ENCODE measurements at regions not wholly inside any gene's neighbourhood (a gene's known extent, or its start where the extent isn't known, plus 50 kb on each side); places are given as distances from the start of the nearest gene placed in this dataset.

GRCh38 chr1:91575909-91576519, 75.4 kb downstream of the CDC7 start:
- TF ChIP-seq, protein P1, sequence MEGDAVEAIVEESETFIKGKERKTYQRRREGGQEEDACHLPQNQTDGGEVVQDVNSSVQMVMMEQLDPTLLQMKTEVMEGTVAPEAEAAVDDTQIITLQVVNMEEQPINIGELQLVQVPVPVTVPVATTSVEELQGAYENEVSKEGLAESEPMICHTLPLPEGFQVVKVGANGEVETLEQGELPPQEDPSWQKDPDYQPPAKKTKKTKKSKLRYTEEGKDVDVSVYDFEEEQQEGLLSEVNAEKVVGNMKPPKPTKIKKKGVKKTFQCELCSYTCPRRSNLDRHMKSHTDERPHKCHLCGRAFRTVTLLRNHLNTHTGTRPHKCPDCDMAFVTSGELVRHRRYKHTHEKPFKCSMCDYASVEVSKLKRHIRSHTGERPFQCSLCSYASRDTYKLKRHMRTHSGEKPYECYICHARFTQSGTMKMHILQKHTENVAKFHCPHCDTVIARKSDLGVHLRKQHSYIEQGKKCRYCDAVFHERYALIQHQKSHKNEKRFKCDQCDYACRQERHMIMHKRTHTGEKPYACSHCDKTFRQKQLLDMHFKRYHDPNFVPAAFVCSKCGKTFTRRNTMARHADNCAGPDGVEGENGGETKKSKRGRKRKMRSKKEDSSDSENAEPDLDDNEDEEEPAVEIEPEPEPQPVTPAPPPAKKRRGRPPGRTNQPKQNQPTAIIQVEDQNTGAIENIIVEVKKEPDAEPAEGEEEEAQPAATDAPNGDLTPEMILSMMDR (conservative IDR thresholded peaks at IDR 0.05; ENCODE audit: low read depth in 2 of 2): no peak
- no peak for TF ChIP-seq EZH2phosphoT487 (IDR thresholded peaks at IDR 0.05; ENCODE audit: unreplicated experiment)
- TF ChIP-seq POLR2AphosphoS5 (IDR thresholded peaks at IDR 0.05; ENCODE audit: low read depth): no peak
- no peak for TF ChIP-seq ETS1 (IDR thresholded peaks at IDR 0.05)
- TF ChIP-seq, protein P2, sequence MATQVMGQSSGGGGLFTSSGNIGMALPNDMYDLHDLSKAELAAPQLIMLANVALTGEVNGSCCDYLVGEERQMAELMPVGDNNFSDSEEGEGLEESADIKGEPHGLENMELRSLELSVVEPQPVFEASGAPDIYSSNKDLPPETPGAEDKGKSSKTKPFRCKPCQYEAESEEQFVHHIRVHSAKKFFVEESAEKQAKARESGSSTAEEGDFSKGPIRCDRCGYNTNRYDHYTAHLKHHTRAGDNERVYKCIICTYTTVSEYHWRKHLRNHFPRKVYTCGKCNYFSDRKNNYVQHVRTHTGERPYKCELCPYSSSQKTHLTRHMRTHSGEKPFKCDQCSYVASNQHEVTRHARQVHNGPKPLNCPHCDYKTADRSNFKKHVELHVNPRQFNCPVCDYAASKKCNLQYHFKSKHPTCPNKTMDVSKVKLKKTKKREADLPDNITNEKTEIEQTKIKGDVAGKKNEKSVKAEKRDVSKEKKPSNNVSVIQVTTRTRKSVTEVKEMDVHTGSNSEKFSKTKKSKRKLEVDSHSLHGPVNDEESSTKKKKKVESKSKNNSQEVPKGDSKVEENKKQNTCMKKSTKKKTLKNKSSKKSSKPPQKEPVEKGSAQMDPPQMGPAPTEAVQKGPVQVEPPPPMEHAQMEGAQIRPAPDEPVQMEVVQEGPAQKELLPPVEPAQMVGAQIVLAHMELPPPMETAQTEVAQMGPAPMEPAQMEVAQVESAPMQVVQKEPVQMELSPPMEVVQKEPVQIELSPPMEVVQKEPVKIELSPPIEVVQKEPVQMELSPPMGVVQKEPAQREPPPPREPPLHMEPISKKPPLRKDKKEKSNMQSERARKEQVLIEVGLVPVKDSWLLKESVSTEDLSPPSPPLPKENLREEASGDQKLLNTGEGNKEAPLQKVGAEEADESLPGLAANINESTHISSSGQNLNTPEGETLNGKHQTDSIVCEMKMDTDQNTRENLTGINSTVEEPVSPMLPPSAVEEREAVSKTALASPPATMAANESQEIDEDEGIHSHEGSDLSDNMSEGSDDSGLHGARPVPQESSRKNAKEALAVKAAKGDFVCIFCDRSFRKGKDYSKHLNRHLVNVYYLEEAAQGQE (IDR thresholded peaks at IDR 0.05; ENCODE audit: unreplicated experiment): no peak
- TF ChIP-seq ZNF331 (CRISPR knock-in tag; IDR thresholded peaks at IDR 0.05; ENCODE audit: low read depth): no peak
- TF ChIP-seq EZH2 (IDR thresholded peaks at IDR 0.05; ENCODE audit: low read depth, unreplicated experiment): no peak
- TF ChIP-seq CREB1 (CRISPR knock-in tag; IDR thresholded peaks at IDR 0.05; ENCODE audit: low read depth): no peak
- no peak for TF ChIP-seq STAT1 (IDR thresholded peaks at IDR 0.05; ENCODE audit: unreplicated experiment)

Data from GM23338 (cell line).